ENCODE measurements at regions not wholly inside any gene's neighbourhood (a gene's known extent, or its start where the extent isn't known, plus 50 kb on each side); places are given as distances from the start of the nearest gene placed in this dataset.

DNA sequence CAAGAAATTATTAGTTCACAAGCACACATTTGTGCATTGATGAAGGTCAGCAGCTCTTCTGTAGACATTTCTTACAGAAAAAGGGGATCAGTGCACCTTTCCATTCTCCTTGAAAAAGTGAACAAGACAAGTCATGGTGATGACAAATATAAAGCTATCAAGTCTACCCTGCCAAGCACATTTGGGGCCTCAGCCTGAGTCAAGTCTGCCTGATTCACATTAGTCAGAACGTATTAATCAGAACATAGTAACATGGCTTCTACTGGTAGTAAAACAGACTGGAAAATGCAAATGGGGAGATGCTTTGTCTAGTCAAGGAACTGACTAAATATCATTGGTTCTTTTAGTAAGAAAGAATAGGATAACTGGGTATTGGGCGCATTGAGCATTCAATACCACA lies 2305.1 kb downstream of the PCDH7 start:
- 95 to 100% methylated on average over 2 of the region's 2 CpGs for WGBS, 2 donors
- ATAC-seq (ENCODE audit: low FRiP score in 2 of 2) (no peak), DNase-seq (no peak)
- H3K9me3 ChIP-seq = no peaks in the 10 kb centered on the region
- H3K27me3 ChIP-seq = no peaks in the 10 kb centered on the region
- H3K4me3 ChIP-seq = no peak overlapping the region
- no peak overlapping the region for H3K27ac ChIP-seq
- no peaks in the 10 kb centered on the region for H3K36me3 ChIP-seq
- no peaks in the 10 kb centered on the region for H3K4me1 ChIP-seq
- TF ChIP-seq, protein P1, sequence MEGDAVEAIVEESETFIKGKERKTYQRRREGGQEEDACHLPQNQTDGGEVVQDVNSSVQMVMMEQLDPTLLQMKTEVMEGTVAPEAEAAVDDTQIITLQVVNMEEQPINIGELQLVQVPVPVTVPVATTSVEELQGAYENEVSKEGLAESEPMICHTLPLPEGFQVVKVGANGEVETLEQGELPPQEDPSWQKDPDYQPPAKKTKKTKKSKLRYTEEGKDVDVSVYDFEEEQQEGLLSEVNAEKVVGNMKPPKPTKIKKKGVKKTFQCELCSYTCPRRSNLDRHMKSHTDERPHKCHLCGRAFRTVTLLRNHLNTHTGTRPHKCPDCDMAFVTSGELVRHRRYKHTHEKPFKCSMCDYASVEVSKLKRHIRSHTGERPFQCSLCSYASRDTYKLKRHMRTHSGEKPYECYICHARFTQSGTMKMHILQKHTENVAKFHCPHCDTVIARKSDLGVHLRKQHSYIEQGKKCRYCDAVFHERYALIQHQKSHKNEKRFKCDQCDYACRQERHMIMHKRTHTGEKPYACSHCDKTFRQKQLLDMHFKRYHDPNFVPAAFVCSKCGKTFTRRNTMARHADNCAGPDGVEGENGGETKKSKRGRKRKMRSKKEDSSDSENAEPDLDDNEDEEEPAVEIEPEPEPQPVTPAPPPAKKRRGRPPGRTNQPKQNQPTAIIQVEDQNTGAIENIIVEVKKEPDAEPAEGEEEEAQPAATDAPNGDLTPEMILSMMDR (IDR thresholded peaks at IDR 0.05) = no peak
- TF ChIP-seq EP300 (IDR thresholded peaks at IDR 0.05) = no peak
- TF ChIP-seq POLR2AphosphoS5 (IDR thresholded peaks at IDR 0.05) = no peak
- TF ChIP-seq POLR2A (IDR thresholded peaks at IDR 0.05) = no peak

DNA sequence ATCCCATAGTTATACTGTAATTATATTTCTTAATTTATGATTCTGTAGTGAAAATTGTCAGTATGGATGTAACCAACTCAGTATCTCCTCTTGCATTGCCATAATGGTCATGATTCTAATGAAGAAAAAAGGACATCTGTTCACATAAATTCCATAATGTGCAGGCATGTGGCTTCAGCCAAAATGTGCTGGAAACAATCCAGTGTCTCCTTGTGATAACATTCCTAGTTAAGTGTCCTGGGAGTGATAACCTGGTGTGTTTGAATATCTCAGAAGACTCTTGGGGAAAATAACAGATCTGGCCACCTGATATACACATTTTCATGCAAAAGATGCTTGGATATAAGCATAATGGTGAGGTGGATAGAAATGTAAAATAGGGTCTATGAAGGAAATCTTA lies 2309.8 kb downstream of the PCDH7 start:
- Histone ChIP-seq H3K36me3 (no peaks in the 10 kb centered on the region), H3K4me3 (no peak overlapping the region), H3K9me3 (no peaks in the 10 kb centered on the region), H3K27ac (no peak overlapping the region), H3K4me1 (no peaks in the 10 kb centered on the region), H3K27me3 (no peaks in the 10 kb centered on the region)
- TF ChIP-seq POLR2A (IDR thresholded peaks at IDR 0.05) (no peak), EP300 (IDR thresholded peaks at IDR 0.05) (no peak), POLR2AphosphoS5 (IDR thresholded peaks at IDR 0.05) (no peak)
- TF ChIP-seq, protein P1 (IDR thresholded peaks at IDR 0.05) = no peak
- ATAC-seq (ENCODE audit: low FRiP score in 2 of 2) (no peak), DNase-seq (no peak)

DNA sequence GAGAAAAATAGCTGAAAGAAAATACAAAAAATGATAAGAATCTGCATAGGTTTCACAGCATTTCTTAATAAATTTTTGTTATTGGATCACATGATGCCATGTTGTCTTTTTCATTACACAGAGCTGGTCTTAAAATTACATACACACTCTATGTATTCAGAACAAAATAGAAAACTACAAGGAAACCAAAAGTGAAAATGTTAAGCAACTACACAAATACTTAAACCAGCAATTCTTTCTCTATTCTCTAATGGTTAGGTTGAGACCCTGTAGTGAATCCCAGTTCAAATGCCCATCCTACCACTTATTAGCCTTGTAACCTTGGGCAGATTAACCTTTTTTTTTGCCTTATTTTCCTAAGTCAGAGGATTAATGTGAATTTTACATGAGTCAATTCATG lies 2311.2 kb downstream of the PCDH7 start:
- Histone ChIP-seq H3K4me1 (no peaks in the 10 kb centered on the region), H3K4me3 (no peak overlapping the region), H3K27ac (no peak overlapping the region), H3K9me3 (no peaks in the 10 kb centered on the region), H3K27me3 (no peaks in the 10 kb centered on the region), H3K36me3 (no peaks in the 10 kb centered on the region)
- TF ChIP-seq, protein P1 (IDR thresholded peaks at IDR 0.05) = no peak
- no peak for TF ChIP-seq EP300 (IDR thresholded peaks at IDR 0.05)
- no peak for TF ChIP-seq POLR2A (IDR thresholded peaks at IDR 0.05)
- TF ChIP-seq POLR2AphosphoS5 (IDR thresholded peaks at IDR 0.05) = no peak
- ATAC-seq (ENCODE audit: low FRiP score in 2 of 2) (no peak), DNase-seq (no peak)

DNA sequence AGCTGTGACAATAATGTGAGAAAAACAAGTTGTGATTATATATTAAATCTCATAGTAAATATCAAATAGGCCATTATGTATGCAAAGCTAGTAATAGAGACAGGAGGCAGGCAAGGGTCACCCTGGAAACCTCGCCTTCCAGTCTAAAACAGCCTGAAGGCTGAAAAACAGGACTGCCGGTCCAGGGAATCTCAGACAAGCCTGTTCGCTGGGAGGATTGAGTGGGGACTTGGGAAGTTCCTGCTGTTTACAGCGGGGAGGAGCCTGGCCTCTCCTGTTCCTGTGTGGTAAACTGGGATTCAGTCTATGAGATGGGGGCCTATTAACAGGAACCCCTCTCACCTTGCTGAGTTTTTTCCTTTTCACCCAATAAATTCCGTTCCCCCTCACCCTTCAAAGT lies 2317.3 kb downstream of the PCDH7 start:
- Histone ChIP-seq H3K36me3 (no peaks in the 10 kb centered on the region), H3K27ac (no peak overlapping the region), H3K4me3 (no peak overlapping the region), H3K4me1 (no peaks in the 10 kb centered on the region), H3K9me3 (no peaks in the 10 kb centered on the region), H3K27me3 (no peaks in the 10 kb centered on the region)
- 73 to 76% methylated on average over 5 of the region's 5 CpGs for WGBS, 2 donors
- DNase-seq = no peak
- no peak for ATAC-seq (ENCODE audit: low FRiP score in 2 of 2)
- TF ChIP-seq POLR2A (IDR thresholded peaks at IDR 0.05) = no peak
- TF ChIP-seq POLR2AphosphoS5 (IDR thresholded peaks at IDR 0.05) = no peak
- no peak for TF ChIP-seq EP300 (IDR thresholded peaks at IDR 0.05)
- TF ChIP-seq, protein P1 (IDR thresholded peaks at IDR 0.05) = no peak

DNA sequence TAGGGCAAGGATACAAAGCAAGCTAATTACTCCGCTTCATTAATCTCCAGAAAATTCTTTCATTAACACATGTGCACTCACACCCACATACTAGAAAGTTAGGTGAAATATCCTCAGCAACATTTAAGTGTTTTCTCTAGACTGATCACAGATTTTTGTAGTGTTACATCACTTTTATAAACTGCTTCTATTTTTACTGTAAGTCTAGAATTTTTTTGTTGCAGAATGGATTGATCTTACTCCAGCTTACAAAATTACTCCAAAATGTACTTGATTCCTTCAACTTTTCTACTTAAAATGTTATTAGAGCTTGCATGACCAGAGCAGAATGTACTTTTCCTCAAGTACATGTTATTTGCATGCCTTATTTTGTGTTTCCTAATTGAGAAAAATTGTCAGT lies 2325.2 kb downstream of the PCDH7 start:
- Histone ChIP-seq H3K4me1 (no peaks in the 10 kb centered on the region), H3K36me3 (no peaks in the 10 kb centered on the region), H3K9me3 (no peaks in the 10 kb centered on the region), H3K27ac (no peak overlapping the region), H3K4me3 (no peak overlapping the region), H3K27me3 (no peaks in the 10 kb centered on the region)
- ATAC-seq (ENCODE audit: low FRiP score in 2 of 2) (no peak), DNase-seq (no peak)
- TF ChIP-seq, protein P1 (IDR thresholded peaks at IDR 0.05) = no peak
- TF ChIP-seq EP300 (IDR thresholded peaks at IDR 0.05) (no peak), POLR2A (IDR thresholded peaks at IDR 0.05) (no peak), POLR2AphosphoS5 (IDR thresholded peaks at IDR 0.05) (no peak)
- WGBS, 2 donors = 91 to 92% methylated on average over 1 of the region's 1 CpG
